PC-9 (cell line): ENCODE measurements at regions not wholly inside any gene's neighbourhood (a gene's known extent, or its start where the extent isn't known, plus 50 kb on each side); places are given as distances from the start of the nearest gene placed in this dataset.
"Not testable (repeated sequence)": the region's sequence is repeated elsewhere in the genome, so short reads cannot be mapped to it uniquely, and the experiment has no call there.

Experiments used
- BruUV-seq: library from RNA; stranded (reverse); fragments of 400-500 nt; replicated peaks from 2 replicates; lab custom pipeline; 2021; lab: Mats Ljungman, UMichigan
- CTCF ChIA-PET: fragments of 300-600 bp; sonication (Branson Sonifier 250); formaldehyde crosslinking; loops from one replicate; lab custom pipeline; 2022; ENCODE audit warnings: antibody characterized with exemption; lab: Charles Lee
- POLR2A ChIA-PET: fragments of 300-600 bp; sonication (Branson Sonifier 250); formaldehyde crosslinking; loops from one replicate; lab custom pipeline; 2022; ENCODE audit warnings: antibody characterized with exemption; ENCODE audit not compliant: unreplicated experiment; lab: Charles Lee
- DNase-seq, 2 experiments: peaks; one replicate each; pipeline versions ENCODE4 v3.0.0 to v3.0.0-alpha.2; 2015 to 2022; ENCODE audit warnings: mixed read lengths in 1 of 2
- H2AFZ ChIP-seq: fragments of 200-600 bp; sonication (generic); 2 replicates; pipeline ENCODE4 v1.8.1; 2017; ENCODE audit warnings: antibody characterized with exemption
- H3F3A ChIP-seq: fragments of 200-600 bp; sonication (generic); 2 replicates; pipeline ENCODE4 v1.8.1; 2017; ENCODE audit warnings: antibody characterized with exemption, mild to moderate bottlenecking, low read depth; ENCODE audit not compliant: insufficient read depth
- H3K27ac ChIP-seq: fragments of 200-600 bp; sonication (generic); 2 replicates; pipeline ENCODE4 v1.6.1; 2016; ENCODE audit warnings: mixed run types
- H3K27me3 ChIP-seq: fragments of 200-600 bp; sonication (generic); 2 replicates; pipeline ENCODE4 v1.6.1; 2016; ENCODE audit warnings: low read depth, mixed run types; ENCODE audit not compliant: insufficient read depth
- H3K36me3 ChIP-seq: fragments of 200-600 bp; sonication (generic); 2 replicates; pipeline ENCODE4 v1.6.1; 2016; ENCODE audit warnings: low read depth, mixed run types
- H3K4me1 ChIP-seq: fragments of 200-600 bp; sonication (generic); replicated peaks from 2 replicates; pipeline ENCODE4 v1.6.1; 2016; ENCODE audit warnings: mixed run types; ENCODE audit not compliant: insufficient read depth
- H3K4me2 ChIP-seq: fragments of 200-600 bp; sonication (generic); 2 replicates; pipeline ENCODE4 v1.6.1; 2017; ENCODE audit warnings: mixed run types
- H3K4me3 ChIP-seq: fragments of 200-600 bp; sonication (generic); 2 replicates; pipeline ENCODE4 v1.6.1; 2016; ENCODE audit warnings: mixed run types
- H3K79me2 ChIP-seq: fragments of 200-600 bp; sonication (generic); 2 replicates; pipeline ENCODE4 v1.6.1; 2017; ENCODE audit warnings: low read depth, mixed run types
- H3K9me2 ChIP-seq: fragments of 200-600 bp; sonication (generic); 2 replicates; pipeline ENCODE4 v1.8.1; 2017; ENCODE audit warnings: mild to moderate bottlenecking; ENCODE audit not compliant: insufficient read depth
- H3K9me3 ChIP-seq: fragments of 200-600 bp; sonication (generic); 2 replicates; pipeline ENCODE4 v1.8.1; 2016; ENCODE audit warnings: low read depth; ENCODE audit not compliant: insufficient read depth
- H4K20me1 ChIP-seq: fragments of 200-600 bp; sonication (generic); 2 replicates; pipeline ENCODE4 v1.8.1; 2017; ENCODE audit not compliant: insufficient read depth
- EZH2 ChIP-seq: fragments of 200-600 bp; sonication (generic); IDR thresholded peaks from 2 replicates; pipeline ENCODE4 v1.8.0; 2017; ENCODE audit warnings: antibody characterized with exemption, low read depth
- intact Hi-C: fragments of 100-400 bp; cut with micrococcal nuclease; formaldehyde crosslinking; loops from one replicate; pipeline ENCODE4 v1.10.0; 2022; ENCODE audit not compliant: unreplicated experiment
- TF ChIP-seq, protein P1 (sequence below): fragments of 200-600 bp; sonication (generic); conservative IDR thresholded peaks from 2 replicates; pipeline ENCODE4 v1.6.1; 2017; ENCODE audit warnings: mixed run types, antibody characterized with exemption, mild to moderate bottlenecking, moderate library complexity

DNA sequence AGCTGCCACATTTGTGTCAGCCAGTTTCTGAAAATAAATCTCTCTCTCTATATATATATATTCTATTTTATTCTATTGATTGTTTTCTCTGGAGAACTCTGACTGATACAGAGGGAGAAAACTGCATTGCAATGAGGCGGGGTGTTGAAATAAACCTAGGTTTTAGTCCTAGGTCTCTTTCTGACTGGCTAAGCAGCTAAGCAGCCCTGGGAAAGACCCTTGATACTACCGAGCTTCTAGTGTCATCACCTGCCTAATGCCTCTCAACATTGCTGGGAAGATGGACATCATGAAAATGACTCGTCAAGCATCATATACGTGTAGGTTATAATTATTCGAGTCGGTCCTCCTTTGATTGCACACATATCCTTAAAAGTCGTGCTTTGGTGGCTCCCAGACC, 166.5 kb upstream of the IL12B start:
- Histone ChIP-seq H3K4me3 (no peak overlapping the region), H4K20me1 (no peaks in the 10 kb centered on the region), H3F3A (no peaks in the 10 kb centered on the region), H3K4me2 (no peak overlapping the region), H3K4me1 (no peaks in the 10 kb centered on the region), H3K27me3 (no peaks in the 10 kb centered on the region), H3K79me2 (no peaks in the 10 kb centered on the region), H3K36me3 (no peaks in the 10 kb centered on the region), H3K27ac (no peak overlapping the region), H2AFZ (no peak overlapping the region), H3K9me3 (no peaks in the 10 kb centered on the region), H3K9me2 (no peaks in the 10 kb centered on the region)
- BruUV-seq, result no TSS peak
- no peak for DNase-seq
- ChIA-PET POLR2A (interaction anchor here (0.7 kb wide), 1 partner anchor 405 kb away, joined by 3 read pairs; no protein-coding TSS in a partner anchor), CTCF (no interaction called here)
- intact Hi-C loops, result no loop called here
- TF ChIP-seq, protein P1, sequence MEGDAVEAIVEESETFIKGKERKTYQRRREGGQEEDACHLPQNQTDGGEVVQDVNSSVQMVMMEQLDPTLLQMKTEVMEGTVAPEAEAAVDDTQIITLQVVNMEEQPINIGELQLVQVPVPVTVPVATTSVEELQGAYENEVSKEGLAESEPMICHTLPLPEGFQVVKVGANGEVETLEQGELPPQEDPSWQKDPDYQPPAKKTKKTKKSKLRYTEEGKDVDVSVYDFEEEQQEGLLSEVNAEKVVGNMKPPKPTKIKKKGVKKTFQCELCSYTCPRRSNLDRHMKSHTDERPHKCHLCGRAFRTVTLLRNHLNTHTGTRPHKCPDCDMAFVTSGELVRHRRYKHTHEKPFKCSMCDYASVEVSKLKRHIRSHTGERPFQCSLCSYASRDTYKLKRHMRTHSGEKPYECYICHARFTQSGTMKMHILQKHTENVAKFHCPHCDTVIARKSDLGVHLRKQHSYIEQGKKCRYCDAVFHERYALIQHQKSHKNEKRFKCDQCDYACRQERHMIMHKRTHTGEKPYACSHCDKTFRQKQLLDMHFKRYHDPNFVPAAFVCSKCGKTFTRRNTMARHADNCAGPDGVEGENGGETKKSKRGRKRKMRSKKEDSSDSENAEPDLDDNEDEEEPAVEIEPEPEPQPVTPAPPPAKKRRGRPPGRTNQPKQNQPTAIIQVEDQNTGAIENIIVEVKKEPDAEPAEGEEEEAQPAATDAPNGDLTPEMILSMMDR, result no peak
- TF ChIP-seq EZH2, result no peak

DNA sequence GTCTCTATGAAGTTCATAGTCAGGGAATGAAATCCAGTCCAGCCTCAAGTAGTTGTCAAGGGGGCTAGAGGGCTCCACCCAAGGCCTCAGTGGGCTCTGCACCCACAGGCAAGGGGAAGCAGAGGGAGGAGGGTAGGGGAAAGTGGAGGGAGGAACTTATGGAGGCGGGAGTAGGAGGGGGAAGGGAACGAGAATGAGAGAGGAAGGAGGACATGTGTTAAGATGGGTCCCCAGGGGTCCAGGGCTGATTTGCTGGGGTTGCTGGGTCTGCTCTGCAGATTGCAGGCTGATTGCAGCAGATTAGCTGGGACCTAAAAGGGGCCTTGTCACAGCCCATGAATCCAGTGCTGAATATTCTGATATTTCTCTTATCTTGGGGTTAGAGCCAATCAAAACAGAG, 166.9 kb upstream of the IL12B start:
- H3F3A ChIP-seq, result no peaks in the 10 kb centered on the region
- no peak overlapping the region for H3K4me3 ChIP-seq
- H2AFZ ChIP-seq, result no peak overlapping the region
- no peak for DNase-seq
- no peaks in the 10 kb centered on the region for H3K79me2 ChIP-seq
- no peaks in the 10 kb centered on the region for H3K4me1 ChIP-seq
- ChIA-PET POLR2A (no interaction called here), CTCF (no interaction called here)
- TF ChIP-seq EZH2, result no peak
- TF ChIP-seq, protein P1, result no peak
- H3K36me3 ChIP-seq, result no peaks in the 10 kb centered on the region
- no peaks in the 10 kb centered on the region for H4K20me1 ChIP-seq
- H3K27me3 ChIP-seq, result no peaks in the 10 kb centered on the region
- intact Hi-C loops, result no loop called here
- BruUV-seq, result no TSS peak
- H3K4me2 ChIP-seq, result no peak overlapping the region
- H3K9me2 ChIP-seq, result no peaks in the 10 kb centered on the region
- no peaks in the 10 kb centered on the region for H3K9me3 ChIP-seq
- H3K27ac ChIP-seq, result no peak overlapping the region

DNA sequence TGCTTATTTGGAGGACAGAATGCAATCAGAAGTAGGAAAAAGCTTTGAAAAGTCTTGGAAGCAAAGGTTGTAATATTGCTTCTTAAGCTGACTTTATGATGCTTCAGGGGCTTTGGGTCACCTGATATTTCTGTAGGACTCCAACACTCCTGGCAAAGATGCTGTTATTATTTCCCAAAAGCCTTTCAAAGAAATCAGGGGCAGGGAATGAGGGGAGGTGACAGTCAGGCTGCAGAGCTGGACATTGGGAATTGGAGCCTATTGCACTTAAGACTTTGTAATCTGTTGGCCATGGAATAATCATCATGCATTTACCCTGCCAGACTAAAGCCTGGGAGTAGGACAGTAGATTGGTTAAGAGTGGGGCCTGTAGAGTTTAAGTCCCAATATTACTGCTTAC, 168.3 kb upstream of the IL12B start:
- Histone ChIP-seq H3K27me3 (no peaks in the 10 kb centered on the region), H3F3A (peaks cover 6% of the 10 kb centered on the region; the same call in 1 of the 2 replicates), H3K9me3 (no peaks in the 10 kb centered on the region), H3K4me3 (no peak overlapping the region), H3K9me2 (no peaks in the 10 kb centered on the region), H3K4me1 (peaks cover 6% of the 10 kb centered on the region), H3K27ac (no peak overlapping the region), H3K79me2 (no peaks in the 10 kb centered on the region), H2AFZ (no peak overlapping the region), H4K20me1 (no peaks in the 10 kb centered on the region), H3K36me3 (no peaks in the 10 kb centered on the region), H3K4me2 (no peak overlapping the region)
- CTCF ChIA-PET, result no interaction called here
- intact Hi-C loops, result no loop called here
- no peak for TF ChIP-seq EZH2
- DNase-seq, result no peak
- BruUV-seq, result no TSS peak
- POLR2A ChIA-PET, result no interaction called here

DNA sequence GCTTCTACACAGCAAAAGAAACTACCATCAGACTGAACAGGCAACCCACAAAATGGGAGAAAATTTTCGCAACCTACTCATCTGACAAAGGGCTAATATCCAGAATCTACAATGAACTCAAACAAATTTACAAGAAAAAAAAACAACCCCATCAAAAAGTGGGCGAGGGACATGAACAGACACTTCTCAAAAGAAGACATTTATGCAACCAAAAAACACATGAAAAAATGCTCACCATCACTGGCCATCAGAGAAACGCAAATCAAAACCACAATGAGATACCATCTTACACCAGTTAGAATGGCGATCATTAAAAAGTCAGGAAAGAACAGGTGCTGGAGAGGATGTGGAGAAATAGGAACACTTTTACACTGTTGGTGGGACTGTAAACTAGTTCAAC, 171.8 kb upstream of the IL12B start:
- H2AFZ ChIP-seq, POLR2A ChIA-PET, H3K27ac ChIP-seq, H3K36me3 ChIP-seq, H4K20me1 ChIP-seq, H3K9me2 ChIP-seq, H3K79me2 ChIP-seq, H3K4me3 ChIP-seq, intact Hi-C loops, DNase-seq, H3K4me2 ChIP-seq, H3K27me3 ChIP-seq, H3K9me3 ChIP-seq, BruUV-seq: not testable (repeated sequence)
- CTCF ChIA-PET, result interaction anchor here (0.7 kb wide), 1 partner anchor 160 kb away, joined by 3 read pairs; no protein-coding TSS in a partner anchor
- Histone ChIP-seq H3K4me1 (peaks cover 34% of the 10 kb centered on the region), H3F3A (peaks cover 24% of the 10 kb centered on the region)
